Medulla oblongata (tissue), 1 donor: ENCODE measurements at regions not wholly inside any gene's neighbourhood (a gene's known extent, or its start where the extent isn't known, plus 50 kb on each side); places are given as distances from the start of the nearest gene placed in this dataset.
"Not testable (repeated sequence)": the region's sequence is repeated elsewhere in the genome, so short reads cannot be mapped to it uniquely, and the experiment has no call there.

Source experiments
- DNase-seq: peaks from one replicate; pipeline ENCODE4 v3.0.0-alpha.2; 2015; ENCODE audit errors: extremely low spot score

GRCh38 chr3:22380253-22380652 is 629.2 kb upstream of the ZNF385D start:
- DNase-seq: no peak

GRCh38 chr3:22381564-22381963 is 630.6 kb upstream of the ZNF385D start:
- DNase-seq: not testable (repeated sequence)

- DNase-seq: no peak
These were observed 632.3 kb upstream of the ZNF385D start for GRCh38 chr3:22383285-22383684.

- DNase-seq: no peak
These were observed 635.1 kb upstream of the ZNF385D start for GRCh38 chr3:22386107-22386506.

- DNase-seq: no peak
These were observed 641.3 kb upstream of the ZNF385D start for GRCh38 chr3:22392286-22392685.

GRCh38 chr3:22392859-22393258 is 641.8 kb upstream of the ZNF385D start:
- no peak for DNase-seq

- no peak for DNase-seq
These were observed 648.6 kb upstream of the ZNF385D start for GRCh38 chr3:22399566-22399965.

GRCh38 chr3:22401499-22401898 is 650.5 kb upstream of the ZNF385D start:
- DNase-seq: no peak

- no peak for DNase-seq
These were observed 663.2 kb upstream of the ZNF385D start for GRCh38 chr3:22414239-22414638.

GRCh38 chr3:22416838-22417446 is 665.9 kb upstream of the ZNF385D start:
- DNase-seq: not testable (repeated sequence)

GRCh38 chr3:22419261-22419660 is 668.3 kb upstream of the ZNF385D start:
- no peak for DNase-seq

GRCh38 chr3:22421589-22421988 is 670.6 kb upstream of the ZNF385D start:
- no peak for DNase-seq

- no peak for DNase-seq
These were observed 680.3 kb upstream of the ZNF385D start for GRCh38 chr3:22431334-22431733.

- no peak for DNase-seq
These were observed 688.6 kb upstream of the ZNF385D start for GRCh38 chr3:22439626-22440025.

GRCh38 chr3:22441711-22442110 is 690.7 kb upstream of the ZNF385D start:
- no peak for DNase-seq

GRCh38 chr3:22443571-22444233 is 692.7 kb upstream of the ZNF385D start:
- DNase-seq: no peak

GRCh38 chr3:22445336-22445735 is 694.3 kb upstream of the ZNF385D start:
- DNase-seq: not testable (repeated sequence)

GRCh38 chr3:22450786-22451400 is 699.9 kb upstream of the ZNF385D start:
- DNase-seq: no peak

GRCh38 chr3:22451501-22451900 is 700.5 kb upstream of the ZNF385D start:
- no peak for DNase-seq

GRCh38 chr3:22453906-22454535 is 703.0 kb upstream of the ZNF385D start:
- no peak for DNase-seq

- DNase-seq: no peak
These were observed 719.0 kb upstream of the ZNF385D start for GRCh38 chr3:22469995-22470394.

- DNase-seq: no peak
These were observed 720.5 kb upstream of the ZNF385D start for GRCh38 chr3:22471557-22471956.
